ENCODE measurements at regions not wholly inside any gene's neighbourhood (a gene's known extent, or its start where the extent isn't known, plus 50 kb on each side); places are given as distances from the start of the nearest gene placed in this dataset.

GRCh38 chr12:89891933-89892332 lies 183.3 kb upstream of the ATP2B1 start:
- TF ChIP-seq CTCF (IDR thresholded peaks at IDR 0.05; ENCODE audit: low read depth, low read length, poor library complexity, severe bottlenecking), result no peak
- no peak for TF ChIP-seq EZH2phosphoT487 (IDR thresholded peaks at IDR 0.05; ENCODE audit: borderline replicate concordance, low read length)
